GM23338 (cell line): ENCODE measurements at regions not wholly inside any gene's neighbourhood (a gene's known extent, or its start where the extent isn't known, plus 50 kb on each side); places are given as distances from the start of the nearest gene placed in this dataset.

Experiments
- ATAC-seq: fragments of 200-7000 bp; cut with Tn5 transposase; 3 replicates; pipeline ENCODE4 v1.9.1; 2020
- DNase-seq: peaks from one replicate; pipeline ENCODE4 v3.0.0-alpha.2; 2015; ENCODE audit warnings: low spot score
- H2AFZ ChIP-seq: fragments of 200-600 bp; sonication (generic); 2 replicates; pipeline ENCODE4 v1.8.0; 2016; ENCODE audit warnings: antibody characterized with exemption, mild to moderate bottlenecking, moderate library complexity
- H3F3A ChIP-seq: fragments of 200-600 bp; sonication (generic); replicated peaks from 2 replicates; pipeline ENCODE4 v1.8.0; 2017; ENCODE audit warnings: antibody characterized with exemption, mixed run types, low read depth
- H3K27ac ChIP-seq: fragments of 200-600 bp; sonication (generic); 2 replicates; pipeline ENCODE4 v1.6.1; 2016; ENCODE audit warnings: low read depth
- H3K27me3 ChIP-seq: fragments of 200-600 bp; sonication (generic); 2 replicates; pipeline ENCODE4 v1.8.0; 2016; ENCODE audit warnings: mild to moderate bottlenecking, mixed run types, moderate library complexity; ENCODE audit not compliant: insufficient read depth
- H3K36me3 ChIP-seq: fragments of 200-600 bp; sonication (generic); 2 replicates; pipeline ENCODE4 v1.8.0; 2016; ENCODE audit warnings: mild to moderate bottlenecking; ENCODE audit not compliant: insufficient read depth
- H3K4me1 ChIP-seq: fragments of 200-600 bp; sonication (generic); 2 replicates; pipeline ENCODE4 v1.8.0; 2016; ENCODE audit warnings: mild to moderate bottlenecking, moderate library complexity; ENCODE audit not compliant: insufficient read depth
- H3K4me2 ChIP-seq: fragments of 200-600 bp; sonication (generic); 2 replicates; pipeline ENCODE4 v1.7.1; 2017; ENCODE audit warnings: mixed run types
- H3K4me3 ChIP-seq: fragments of 200-600 bp; sonication (generic); 2 replicates; pipeline ENCODE4 v1.6.1; 2016; ENCODE audit warnings: mixed run types
- H3K79me2 ChIP-seq: fragments of 200-600 bp; sonication (generic); replicated peaks from 2 replicates; pipeline ENCODE4 v1.8.0; 2017; ENCODE audit warnings: mild to moderate bottlenecking; ENCODE audit not compliant: insufficient read depth
- H3K9me2 ChIP-seq: fragments of 200-600 bp; sonication (generic); 2 replicates; pipeline ENCODE4 v1.8.0; 2017; ENCODE audit not compliant: insufficient read depth
- H4K20me1 ChIP-seq: fragments of 200-600 bp; sonication (generic); replicated peaks from 2 replicates; pipeline ENCODE4 v1.8.0; 2017; ENCODE audit warnings: mild to moderate bottlenecking; ENCODE audit not compliant: insufficient read depth
- H3K27ac Mint-ChIP-seq: 2 replicates; pipeline ENCODE4 v1.8.0; 2020; ENCODE audit warnings: inconsistent platforms, mild to moderate bottlenecking, moderate library complexity, mixed read lengths
- H3K27me3 Mint-ChIP-seq: 3 replicates; pipeline ENCODE4 v1.8.0; 2022; ENCODE audit warnings: low read depth, mild to moderate bottlenecking, moderate library complexity, mixed read lengths, inconsistent platforms; ENCODE audit not compliant: insufficient read depth, poor library complexity
- H3K36me3 Mint-ChIP-seq: 3 replicates; pipeline ENCODE4 v1.8.0; 2021; ENCODE audit warnings: low read depth, mild to moderate bottlenecking, inconsistent platforms, moderate library complexity, mixed read lengths
- H3K4me1 Mint-ChIP-seq: 3 replicates; pipeline ENCODE4 v1.8.0; 2020; ENCODE audit warnings: mild to moderate bottlenecking, inconsistent platforms, mixed read lengths
- H3K4me3 Mint-ChIP-seq: 3 replicates; pipeline ENCODE4 v1.8.0; 2021; ENCODE audit warnings: moderate library complexity, mild to moderate bottlenecking, inconsistent platforms, mixed read lengths
- H3K9me3 Mint-ChIP-seq: 3 replicates; pipeline ENCODE4 v1.8.0; 2020; ENCODE audit warnings: moderate library complexity, mild to moderate bottlenecking, inconsistent platforms, mixed read lengths
- CREB1 ChIP-seq: fragments of 250-450 bp; sonication (Bioruptor Pico); IDR thresholded peaks from 2 replicates; pipeline ENCODE4 v1.5.0; 2020; ENCODE audit warnings: low read depth, mild to moderate bottlenecking, moderate library complexity
- ETS1 ChIP-seq: IDR thresholded peaks from 2 replicates; pipeline ENCODE4 v1.6.1; 2016; ENCODE audit warnings: antibody characterized with exemption
- EZH2 ChIP-seq: fragments of 200-600 bp; sonication (generic); IDR thresholded peaks from one replicate; pipeline ENCODE4 v1.8.0; 2017; ENCODE audit warnings: antibody characterized with exemption, mild to moderate bottlenecking, low read depth; ENCODE audit not compliant: unreplicated experiment
- EZH2phosphoT487 ChIP-seq: fragments of 200-600 bp; sonication (generic); IDR thresholded peaks from one replicate; pipeline ENCODE4 v1.8.1; 2018; ENCODE audit warnings: antibody characterized with exemption; ENCODE audit not compliant: unreplicated experiment
- JUNB ChIP-seq: IDR thresholded peaks from one replicate; pipeline ENCODE4 v1.6.1; 2016; ENCODE audit warnings: antibody characterized with exemption; ENCODE audit not compliant: unreplicated experiment
- NANOG ChIP-seq: IDR thresholded peaks from 2 replicates; pipeline ENCODE4 v1.6.1; 2016; ENCODE audit warnings: antibody characterized with exemption, borderline replicate concordance
- POLR2AphosphoS5 ChIP-seq: IDR thresholded peaks from 2 replicates; pipeline ENCODE4 v1.6.1; 2016; ENCODE audit warnings: antibody characterized with exemption, low read depth
- REST ChIP-seq: IDR thresholded peaks from one replicate; pipeline ENCODE4 v1.6.1; 2018; ENCODE audit warnings: antibody characterized with exemption; ENCODE audit not compliant: unreplicated experiment
- STAT1 ChIP-seq: IDR thresholded peaks from one replicate; pipeline ENCODE4 v1.6.1; 2016; ENCODE audit warnings: antibody characterized with exemption; ENCODE audit not compliant: unreplicated experiment
- ZNF114 ChIP-seq: fragments of 250-450 bp; sonication (Bioruptor Pico); IDR thresholded peaks from 2 replicates; pipeline ENCODE4 v1.5.0; 2020; ENCODE audit warnings: mild to moderate bottlenecking, moderate library complexity
- ZNF331 ChIP-seq: fragments of 250-450 bp; sonication (Bioruptor Pico); IDR thresholded peaks from 2 replicates; pipeline ENCODE4 v1.5.0; 2020; ENCODE audit warnings: low read depth, mild to moderate bottlenecking, moderate library complexity
- TF ChIP-seq, protein P1 (sequence below), 2 experiments: fragments of 200-600 bp in 1 of 2; sonication (generic) in 1 of 2; conservative IDR thresholded peaks; 2 replicates each; pipeline versions ENCODE4 v1.5.1 to v1.6.1; 2016 to 2017; ENCODE audit warnings: antibody characterized with exemption in 2 of 2, low read depth in 2 of 2, mild to moderate bottlenecking in 2 of 2, moderate library complexity in 1 of 2

DNA sequence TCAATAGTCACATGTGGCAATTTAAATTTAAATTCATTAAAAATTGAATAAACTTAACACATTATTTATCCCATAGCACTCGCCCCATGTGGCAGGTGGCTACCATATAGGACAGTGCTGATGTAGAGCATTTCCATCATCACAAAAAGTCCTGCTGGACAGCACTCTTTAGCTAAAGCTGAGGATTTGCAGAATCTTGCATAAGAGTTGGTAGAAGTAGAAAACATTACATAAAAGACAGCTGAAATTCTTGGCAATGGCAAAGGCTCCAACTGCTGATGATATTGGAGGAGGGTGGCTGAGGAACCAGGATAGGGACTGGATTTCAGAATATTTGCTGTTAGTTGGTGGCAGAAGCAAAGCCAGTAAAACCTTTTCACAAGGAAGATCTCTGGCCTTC lies 230.7 kb upstream of the SATB1 start (continued):
- TF ChIP-seq REST: no peak
- no peak for TF ChIP-seq ZNF331 (CRISPR knock-in tag)
- TF ChIP-seq EZH2phosphoT487: no peak
- no peak for TF ChIP-seq ETS1
- no peak for TF ChIP-seq JUNB
- TF ChIP-seq POLR2AphosphoS5: no peak
- TF ChIP-seq, protein P1, sequence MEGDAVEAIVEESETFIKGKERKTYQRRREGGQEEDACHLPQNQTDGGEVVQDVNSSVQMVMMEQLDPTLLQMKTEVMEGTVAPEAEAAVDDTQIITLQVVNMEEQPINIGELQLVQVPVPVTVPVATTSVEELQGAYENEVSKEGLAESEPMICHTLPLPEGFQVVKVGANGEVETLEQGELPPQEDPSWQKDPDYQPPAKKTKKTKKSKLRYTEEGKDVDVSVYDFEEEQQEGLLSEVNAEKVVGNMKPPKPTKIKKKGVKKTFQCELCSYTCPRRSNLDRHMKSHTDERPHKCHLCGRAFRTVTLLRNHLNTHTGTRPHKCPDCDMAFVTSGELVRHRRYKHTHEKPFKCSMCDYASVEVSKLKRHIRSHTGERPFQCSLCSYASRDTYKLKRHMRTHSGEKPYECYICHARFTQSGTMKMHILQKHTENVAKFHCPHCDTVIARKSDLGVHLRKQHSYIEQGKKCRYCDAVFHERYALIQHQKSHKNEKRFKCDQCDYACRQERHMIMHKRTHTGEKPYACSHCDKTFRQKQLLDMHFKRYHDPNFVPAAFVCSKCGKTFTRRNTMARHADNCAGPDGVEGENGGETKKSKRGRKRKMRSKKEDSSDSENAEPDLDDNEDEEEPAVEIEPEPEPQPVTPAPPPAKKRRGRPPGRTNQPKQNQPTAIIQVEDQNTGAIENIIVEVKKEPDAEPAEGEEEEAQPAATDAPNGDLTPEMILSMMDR (conservative IDR thresholded peaks at IDR 0.05; ENCODE audit: low read depth in 2 of 2): no peak

- no peak for DNase-seq
- no peaks in the 10 kb centered on the region for H3K27me3 Mint-ChIP-seq
- no peak overlapping the region for H3K27ac Mint-ChIP-seq
- H4K20me1 ChIP-seq: no peaks in the 10 kb centered on the region
- no peaks in the 10 kb centered on the region for H3K36me3 Mint-ChIP-seq
- no peaks in the 10 kb centered on the region for H3K4me1 Mint-ChIP-seq
- H3K4me2 ChIP-seq: no peak overlapping the region
- H3K4me1 ChIP-seq: no peaks in the 10 kb centered on the region
- H3K9me3 Mint-ChIP-seq: no peaks in the 10 kb centered on the region
- no peak overlapping the region for H2AFZ ChIP-seq
- no peaks in the 10 kb centered on the region for H3K79me2 ChIP-seq
- no peak overlapping the region for H3K4me3 ChIP-seq
- no peak overlapping the region for H3K4me3 Mint-ChIP-seq
- no peaks in the 10 kb centered on the region for H3K9me2 ChIP-seq
- no peaks in the 10 kb centered on the region for H3K27me3 ChIP-seq
- no peak overlapping the region for H3K27ac ChIP-seq
- no peaks in the 10 kb centered on the region for H3K36me3 ChIP-seq
- no peaks in the 10 kb centered on the region for H3F3A ChIP-seq
- no peak for ATAC-seq
- TF ChIP-seq NANOG (no peak), CREB1 (CRISPR knock-in tag) (no peak), ZNF114 (CRISPR knock-in tag) (no peak), STAT1 (no peak), JUNB (no peak), ETS1 (no peak), REST (no peak), EZH2 (no peak), POLR2AphosphoS5 (no peak), EZH2phosphoT487 (no peak)
- TF ChIP-seq, protein P1 (conservative IDR thresholded peaks at IDR 0.05; ENCODE audit: low read depth in 2 of 2): no peak
Observed at GRCh38 chr3:18652781-18653180, 227.6 kb upstream of the SATB1 start.
